ENCODE measurements at regions not wholly inside any gene's neighbourhood (a gene's known extent, or its start where the extent isn't known, plus 50 kb on each side); places are given as distances from the start of the nearest gene placed in this dataset.

DNA sequence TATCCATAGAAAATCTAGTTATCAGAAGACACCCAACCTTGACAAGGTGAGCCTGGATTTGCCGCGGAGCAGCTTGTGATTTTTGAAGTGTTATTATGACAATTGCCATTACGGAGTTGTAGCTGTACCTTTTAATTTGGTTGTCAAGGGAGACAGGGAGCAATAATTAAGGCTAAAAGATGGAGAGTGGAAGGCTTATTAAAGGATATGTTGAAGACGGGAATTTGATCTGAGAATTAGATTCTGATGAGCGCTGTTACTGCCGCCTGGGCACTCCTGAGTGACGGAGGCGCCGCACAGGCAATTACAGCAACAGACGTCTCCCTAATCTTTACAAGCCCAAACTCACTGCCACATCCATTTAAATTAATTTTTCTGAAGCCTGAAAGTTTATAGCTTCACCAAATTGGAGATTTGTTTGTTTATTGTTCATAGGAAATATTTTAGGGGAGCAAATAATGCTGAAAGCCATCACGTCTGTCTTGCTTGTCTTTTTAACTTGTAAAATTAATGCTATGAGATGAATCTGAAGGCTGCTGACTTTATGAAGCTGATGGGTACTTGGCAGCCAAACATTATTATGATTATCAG is 475.0 kb upstream of the ADARB2 start:
- DNase-seq (ENCODE audit: low spot score), result no peak
- CTCF ChIA-PET, result no interaction called here
- no peak for TF ChIP-seq CTCF (conservative IDR thresholded peaks at IDR 0.05; ENCODE audit: low read depth)
- no peak overlapping the region for H3K27ac ChIP-seq
- POLR2A ChIA-PET (ENCODE audit: low non-redundant PET), result no interaction called here

GRCh38 chr10:2210088-2210487 is 472.8 kb upstream of the ADARB2 start:
- POLR2A ChIA-PET (ENCODE audit: low non-redundant PET), result no interaction called here
- DNase-seq (ENCODE audit: low spot score), result no peak
- CTCF ChIA-PET, result no interaction called here
- no peak for TF ChIP-seq CTCF (conservative IDR thresholded peaks at IDR 0.05; ENCODE audit: low read depth)
- no peak overlapping the region for H3K27ac ChIP-seq

- POLR2A ChIA-PET (ENCODE audit: low non-redundant PET), result no interaction called here
- DNase-seq (ENCODE audit: low spot score), result no peak
- H3K27ac ChIP-seq, result no peak overlapping the region
- TF ChIP-seq CTCF (conservative IDR thresholded peaks at IDR 0.05; ENCODE audit: low read depth), result no peak
- CTCF ChIA-PET, result no interaction called here
Observed at GRCh38 chr10:2208106-2208505, 470.8 kb upstream of the ADARB2 start.

- POLR2A ChIA-PET (ENCODE audit: low non-redundant PET), result no interaction called here
- CTCF ChIA-PET, result no interaction called here
- H3K27ac ChIP-seq, result no peak overlapping the region
- no peak for DNase-seq (ENCODE audit: low spot score)
- TF ChIP-seq CTCF (conservative IDR thresholded peaks at IDR 0.05; ENCODE audit: low read depth), result no peak
Observed at GRCh38 chr10:2207246-2207922, 470.1 kb upstream of the ADARB2 start.

DNA sequence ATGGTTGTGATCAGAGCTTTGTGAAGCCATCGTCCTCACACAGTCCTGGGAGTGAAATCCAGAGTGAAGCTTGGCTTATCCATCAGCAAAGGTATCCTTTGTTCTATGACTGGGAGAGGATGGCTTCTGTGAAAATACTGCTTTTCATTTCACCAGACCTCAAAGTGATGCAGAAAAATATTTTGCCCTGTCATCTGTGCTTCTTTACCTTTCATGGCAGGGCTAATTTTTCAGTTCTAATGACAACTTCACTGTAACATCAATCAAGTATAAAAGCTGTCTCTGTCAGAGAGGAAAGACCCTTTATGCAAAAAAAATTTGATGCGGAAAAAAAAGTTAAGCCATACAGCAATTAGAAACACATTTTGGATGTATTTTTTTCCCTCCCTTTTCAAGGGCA is 468.1 kb upstream of the ADARB2 start:
- H3K27ac ChIP-seq, result no peak overlapping the region
- no peak for TF ChIP-seq CTCF (conservative IDR thresholded peaks at IDR 0.05; ENCODE audit: low read depth)
- POLR2A ChIA-PET (ENCODE audit: low non-redundant PET), result no interaction called here
- CTCF ChIA-PET, result no interaction called here
- DNase-seq (ENCODE audit: low spot score), result no peak

DNA sequence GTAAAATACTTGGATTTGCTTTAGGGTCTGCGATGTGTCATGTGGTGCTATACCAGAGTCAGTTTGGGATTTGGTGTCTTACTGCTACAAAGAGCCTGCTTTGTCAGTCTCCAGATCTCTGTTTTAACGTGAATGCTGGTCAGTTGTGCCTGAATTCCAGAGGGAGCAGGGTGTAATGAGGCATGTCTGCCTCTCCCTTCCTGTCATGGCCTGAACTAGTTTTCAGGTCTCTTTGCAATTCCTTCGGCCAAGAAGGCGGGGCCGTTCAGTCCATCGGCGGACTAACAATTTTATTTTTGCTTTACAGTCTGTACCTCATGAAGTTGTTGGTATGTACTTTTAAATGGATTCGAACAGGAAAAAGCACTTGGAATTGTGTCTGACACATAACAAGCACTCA is 465.1 kb upstream of the ADARB2 start:
- POLR2A ChIA-PET (ENCODE audit: low non-redundant PET), result no interaction called here

More for the DNA sequence above, 465.1 kb upstream of the ADARB2 start:
- CTCF ChIA-PET, result interaction anchor here (0.7 kb wide), 1 partner anchor 143 kb away, joined by 4 read pairs; no protein-coding TSS in a partner anchor
- H3K27ac ChIP-seq, result peak overlapping the region; percentile 64
- peak; percentile 19 for DNase-seq (ENCODE audit: low spot score)
- TF ChIP-seq CTCF (conservative IDR thresholded peaks at IDR 0.05; ENCODE audit: low read depth), result no peak
